GM18870 (cell line): ENCODE measurements at regions not wholly inside any gene's neighbourhood (a gene's known extent, or its start where the extent isn't known, plus 50 kb on each side); places are given as distances from the start of the nearest gene placed in this dataset.

Experiments
- ATAC-seq: cut with Tn5 transposase; IDR thresholded peaks from one replicate; pipeline ENCODE4 v1.9.1; 2021; ENCODE audit warnings: moderate library complexity; ENCODE audit not compliant: unreplicated experiment

DNA sequence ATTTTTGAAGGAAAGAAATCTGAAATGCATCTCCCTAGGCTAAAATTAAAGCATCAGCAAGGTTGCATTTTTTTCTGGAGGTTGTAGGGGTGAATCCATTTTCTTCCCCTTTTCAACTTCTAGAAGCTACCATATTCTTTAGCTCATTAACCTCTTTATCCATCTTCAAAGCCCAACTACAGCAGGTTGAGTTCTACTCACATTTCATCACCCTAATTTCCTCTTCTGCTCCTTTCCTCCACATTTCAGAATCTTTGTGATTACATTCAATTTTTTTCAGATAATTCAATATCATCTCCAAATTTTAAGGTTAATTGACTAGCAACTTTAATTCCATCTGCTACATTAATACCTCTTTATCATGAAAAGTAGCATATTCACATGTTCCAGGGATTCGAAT is 2655.7 kb upstream of the PCDH20 start:
- ATAC-seq, result no peak

DNA sequence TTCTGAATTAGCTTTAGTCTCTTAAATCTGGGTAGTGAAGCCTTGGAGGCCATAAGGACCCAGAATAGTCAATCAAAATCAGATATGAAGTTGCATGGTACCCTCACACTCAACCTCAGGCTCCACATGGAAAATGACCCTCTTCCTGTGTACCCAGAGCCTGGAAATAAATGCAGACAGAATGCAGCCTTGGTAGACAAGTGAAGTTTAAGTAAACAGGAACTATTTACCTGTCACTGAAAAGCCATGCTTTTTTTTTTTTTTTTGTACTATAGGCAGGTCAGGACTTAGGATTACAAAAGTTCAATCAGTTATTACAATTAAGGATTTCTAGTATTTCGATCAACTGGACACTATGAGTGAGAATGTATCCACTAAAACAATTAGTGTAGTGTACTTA is 2654.2 kb upstream of the PCDH20 start:
- ATAC-seq, result no peak

GRCh38 chr13:64066711-64067110 is 2651.1 kb upstream of the PCDH20 start:
- no peak for ATAC-seq

DNA sequence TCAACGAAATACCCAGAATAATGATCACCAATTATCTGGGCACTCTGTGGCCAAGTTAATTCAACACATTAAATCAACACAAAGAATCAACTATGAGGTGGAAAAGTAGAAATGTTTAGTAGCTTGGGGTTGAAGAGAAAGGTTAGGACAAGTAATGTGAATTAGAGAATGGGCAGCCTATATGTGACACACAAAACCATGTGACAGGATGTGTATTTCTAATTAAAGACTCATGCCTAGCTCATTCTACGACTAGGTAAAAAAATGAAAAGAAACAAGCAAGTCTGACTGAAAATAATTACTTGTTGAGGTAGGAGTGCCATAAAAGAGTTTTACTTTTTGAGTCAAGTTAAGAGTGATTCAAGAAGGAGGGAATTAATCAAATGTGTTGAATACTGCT is 2646.0 kb upstream of the PCDH20 start:
- ATAC-seq, result no peak

- ATAC-seq, result no peak
These were observed 2641.8 kb upstream of the PCDH20 start for GRCh38 chr13:64057372-64058020.

GRCh38 chr13:64054321-64054720 is 2638.7 kb upstream of the PCDH20 start:
- no peak for ATAC-seq

- ATAC-seq, result no peak
These were observed 2636.9 kb upstream of the PCDH20 start for GRCh38 chr13:64052521-64052920.

GRCh38 chr13:64051278-64051677 is 2635.6 kb upstream of the PCDH20 start:
- no peak for ATAC-seq

DNA sequence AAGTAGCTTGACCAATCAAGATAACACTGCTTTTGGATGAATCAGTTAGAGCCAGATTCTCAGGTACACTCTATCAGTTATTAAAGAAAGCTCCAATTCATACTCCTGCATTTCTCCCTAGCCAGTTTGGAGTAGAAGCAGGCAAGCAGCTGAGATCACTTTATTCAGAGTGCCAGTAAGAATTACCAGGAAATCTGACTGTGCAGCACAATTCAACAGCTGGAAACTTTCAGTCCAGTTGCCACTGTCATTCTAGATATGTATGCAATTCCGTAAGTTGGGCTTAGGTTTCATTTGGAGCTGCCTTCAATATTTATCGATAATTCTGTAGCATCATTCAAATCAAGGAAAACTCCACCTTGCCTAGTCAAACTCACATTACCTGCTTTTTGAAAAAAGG is 2625.6 kb upstream of the PCDH20 start:
- ATAC-seq, result no peak

- no peak for ATAC-seq
These were observed 2618.3 kb upstream of the PCDH20 start for GRCh38 chr13:64033921-64034320.

GRCh38 chr13:64029343-64030093 is 2613.9 kb upstream of the PCDH20 start:
- ATAC-seq, result no peak

- no peak for ATAC-seq
These were observed 2612.9 kb upstream of the PCDH20 start for GRCh38 chr13:64028551-64028950.

- ATAC-seq, result no peak
These were observed 2604.5 kb upstream of the PCDH20 start for GRCh38 chr13:64020126-64020525.

GRCh38 chr13:64007339-64007738 is 2591.7 kb upstream of the PCDH20 start:
- no peak for ATAC-seq

DNA sequence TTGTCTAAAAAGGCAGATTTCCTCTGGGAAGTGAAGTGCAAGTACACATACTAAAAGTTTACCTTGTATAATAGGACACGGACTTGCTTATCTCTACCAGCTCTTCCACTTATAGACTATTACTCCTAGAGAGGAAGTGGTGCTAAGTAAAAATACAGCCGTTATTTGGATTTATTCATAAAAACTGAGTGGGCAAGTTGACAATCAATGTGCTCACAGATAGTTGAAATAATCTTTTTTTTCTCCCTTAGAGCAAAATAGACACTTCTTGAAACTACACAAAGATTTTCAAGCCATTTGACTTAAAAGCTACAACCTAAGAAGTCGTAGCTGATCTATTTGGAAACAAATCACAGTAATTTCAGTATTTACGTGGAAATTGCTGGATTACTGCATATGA is 2584.7 kb upstream of the PCDH20 start:
- ATAC-seq, result no peak

GRCh38 chr13:63999614-64000305 is 2584.1 kb upstream of the PCDH20 start:
- ATAC-seq, result no peak

- ATAC-seq, result no peak
These were observed 2567.7 kb upstream of the PCDH20 start for GRCh38 chr13:63983366-63983765.

DNA sequence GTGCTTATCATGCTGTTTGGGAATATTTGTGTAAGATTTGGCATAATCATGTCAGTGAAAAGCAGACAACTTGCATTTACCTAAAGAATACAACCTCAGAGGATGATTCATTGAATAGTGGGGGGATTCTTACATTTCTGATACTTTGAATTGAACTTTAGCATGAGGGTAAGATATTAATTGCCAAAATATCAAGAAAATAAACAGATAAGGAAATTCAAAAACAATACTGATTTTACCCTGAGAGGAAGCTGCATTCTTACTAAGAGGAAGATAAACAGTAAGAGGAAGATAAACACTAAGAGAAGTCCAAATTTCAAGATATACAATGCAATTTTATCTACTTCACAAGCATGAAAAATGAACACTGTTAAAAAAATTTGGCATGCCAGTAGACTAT is 2564.3 kb upstream of the PCDH20 start:
- ATAC-seq, result no peak

- no peak for ATAC-seq
These were observed 2556.7 kb upstream of the PCDH20 start for GRCh38 chr13:63972328-63972727.

DNA sequence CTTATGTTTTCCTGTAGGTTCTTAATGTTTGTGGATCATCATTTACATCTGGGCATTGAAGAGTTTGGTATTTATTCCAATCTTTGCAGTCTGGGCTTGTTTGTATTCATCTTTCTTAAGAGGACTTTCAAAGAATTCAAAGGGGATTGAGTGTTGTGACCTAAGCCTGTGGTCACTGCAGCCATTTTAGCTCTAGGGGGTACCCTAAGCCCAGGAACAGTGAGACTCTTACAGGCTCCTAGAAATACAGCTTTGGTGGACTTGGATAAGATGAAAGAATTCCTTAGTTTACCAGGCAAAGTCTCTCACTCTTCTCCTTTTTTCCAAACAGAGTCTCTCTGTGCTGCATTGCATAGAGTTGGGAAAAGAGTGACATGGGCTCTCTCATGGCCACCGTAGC is 2539.0 kb upstream of the PCDH20 start:
- ATAC-seq, result no peak

DNA sequence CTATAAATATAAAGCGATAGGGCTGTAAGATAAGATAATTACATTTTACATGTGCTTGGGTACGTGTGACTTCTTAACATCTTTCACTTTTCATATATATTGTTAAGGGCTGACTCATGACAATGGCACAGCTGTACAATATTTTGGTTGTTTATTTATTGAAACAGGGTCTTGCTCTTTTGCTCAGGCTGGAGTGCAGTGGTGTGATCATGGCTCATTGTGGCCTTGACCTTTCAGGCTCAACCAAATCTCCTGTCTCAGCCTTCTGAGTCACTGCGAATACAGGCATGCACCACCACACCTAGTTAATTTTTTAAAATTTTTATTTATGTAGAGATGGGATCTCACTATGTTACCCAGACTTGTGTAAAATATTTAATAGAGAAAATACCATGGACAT is 2532.4 kb upstream of the PCDH20 start:
- no peak for ATAC-seq

- no peak for ATAC-seq
These were observed 2529.3 kb upstream of the PCDH20 start for GRCh38 chr13:63944911-63945310.
